GM18907 (cell line): ENCODE measurements at regions not wholly inside any gene's neighbourhood (a gene's known extent, or its start where the extent isn't known, plus 50 kb on each side); places are given as distances from the start of the nearest gene placed in this dataset.

ENCODE experiments used
- ATAC-seq: cut with Tn5 transposase; IDR thresholded peaks from one replicate; pipeline ENCODE4 v1.9.1; 2021; ENCODE audit warnings: mild to moderate bottlenecking, moderate library complexity; ENCODE audit not compliant: unreplicated experiment

DNA sequence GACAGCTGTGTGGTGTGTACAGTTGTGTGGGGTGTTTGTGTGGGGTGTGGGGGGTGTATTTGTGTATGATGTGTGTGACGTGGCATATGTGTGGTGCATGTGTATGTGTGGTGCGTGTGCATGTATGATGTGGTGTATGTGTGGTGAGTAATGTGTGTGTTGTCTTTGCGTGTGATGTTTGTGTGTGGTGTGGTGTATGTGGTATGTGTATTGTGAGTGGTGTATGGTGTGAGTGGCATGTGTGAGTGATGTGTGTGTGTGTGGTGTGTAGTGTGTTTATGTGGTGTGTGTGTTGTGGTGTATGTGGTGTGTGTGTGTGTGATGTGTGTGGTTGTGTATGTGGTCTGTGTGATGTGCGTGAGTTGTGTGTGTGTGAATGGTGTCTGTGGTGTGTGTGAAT is 191.1 kb downstream of the MELK start:
- no peak for ATAC-seq

DNA sequence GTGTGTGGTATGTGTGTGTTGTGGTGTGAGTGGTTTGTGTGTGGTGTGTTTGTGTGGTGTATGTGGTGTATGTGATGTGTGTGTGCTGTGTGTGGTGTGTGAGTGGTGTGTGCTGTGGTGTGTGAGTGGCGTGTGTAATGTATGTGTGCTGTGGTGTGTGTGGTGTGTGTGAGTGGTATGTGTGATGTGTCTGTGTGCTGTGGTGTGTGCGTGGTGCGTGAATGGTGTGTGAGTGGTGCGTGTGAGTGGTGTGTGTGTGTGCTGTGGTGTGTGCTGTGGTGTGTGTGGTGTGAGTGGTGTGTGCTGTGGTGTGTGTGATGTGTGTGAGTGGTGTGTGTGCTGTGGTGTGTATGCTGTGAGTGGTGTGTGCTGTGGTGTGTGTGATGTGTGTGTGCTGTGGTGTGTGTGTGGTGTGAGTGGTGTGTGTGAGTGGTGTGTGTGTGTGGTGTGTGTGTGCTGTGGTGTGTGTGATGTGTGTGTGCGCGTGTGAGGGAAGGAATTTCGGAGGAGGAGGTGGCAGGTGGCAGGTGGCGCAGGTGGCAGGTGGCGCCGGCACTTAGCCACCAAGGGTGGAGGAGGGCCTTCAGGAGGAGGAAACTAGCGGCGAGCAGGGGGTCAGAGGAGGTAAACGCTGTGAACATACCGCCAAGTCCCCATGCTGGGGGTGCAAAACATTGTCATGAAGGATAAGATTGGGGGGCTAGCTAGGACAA is 191.8 kb downstream of the MELK start:
- no peak for ATAC-seq

DNA sequence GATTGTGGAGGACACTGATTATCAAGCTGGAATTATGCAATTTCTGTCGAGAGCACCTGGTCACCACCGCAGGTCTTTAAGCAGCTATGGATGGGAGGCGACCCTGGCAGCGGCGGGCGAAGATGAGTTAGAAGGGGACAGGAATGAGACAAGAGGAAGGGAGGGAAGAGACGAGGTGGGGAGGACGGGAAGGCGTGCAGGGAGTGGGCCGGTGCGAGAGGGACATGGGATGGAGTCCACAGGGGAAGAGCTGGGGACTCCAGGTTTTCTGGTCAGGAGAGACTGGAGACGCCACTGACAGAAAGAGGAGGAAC is 192.3 kb downstream of the MELK start:
- no peak for ATAC-seq

DNA sequence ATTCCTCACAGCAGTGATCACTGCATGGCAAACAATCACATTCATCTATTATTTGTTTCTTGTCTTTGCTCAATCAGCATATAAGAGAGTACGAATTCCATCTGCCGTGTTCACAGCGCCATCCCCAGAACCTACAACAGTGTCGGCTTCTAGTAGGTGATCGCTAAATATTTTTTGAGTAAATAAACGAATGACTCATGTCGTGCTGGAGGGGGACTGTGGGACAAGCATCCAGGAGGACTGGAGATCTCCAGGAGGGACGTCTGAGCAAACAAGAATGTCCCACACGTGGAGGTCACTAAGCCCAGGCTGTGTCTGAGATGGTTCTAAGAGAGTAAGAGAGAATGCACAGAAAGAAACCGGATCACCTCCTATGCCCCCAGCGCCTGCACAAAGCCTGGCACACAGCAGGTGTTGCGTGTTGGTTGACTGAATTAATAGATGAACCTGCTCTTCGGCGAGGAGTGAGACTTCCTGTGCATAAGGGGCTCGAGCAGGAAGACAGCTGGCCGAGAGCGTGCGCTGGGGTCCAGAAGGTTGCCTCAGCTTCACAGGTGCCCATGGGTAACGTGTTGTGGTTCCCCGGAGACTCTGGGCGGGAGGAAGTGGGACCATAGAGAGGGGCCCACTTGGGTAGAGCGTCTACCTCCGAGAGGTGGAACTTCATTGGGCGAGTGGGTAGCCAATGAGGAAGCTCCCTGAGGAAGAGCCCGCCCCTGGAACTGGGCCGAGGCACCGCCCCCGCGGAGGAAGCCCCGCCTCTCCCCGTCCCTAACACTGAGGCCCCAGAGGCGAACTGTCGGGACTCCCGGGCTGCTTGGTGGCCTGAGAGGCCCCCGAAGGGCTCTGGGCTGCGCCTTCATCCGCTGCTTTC is 193.0 kb downstream of the MELK start:
- peak; percentile 98 for ATAC-seq

GRCh38 chr9:36768677-36769076 is 196.0 kb downstream of the MELK start:
- ATAC-seq, result no peak

GRCh38 chr9:36770025-36770424 is 197.3 kb downstream of the MELK start:
- no peak for ATAC-seq

DNA sequence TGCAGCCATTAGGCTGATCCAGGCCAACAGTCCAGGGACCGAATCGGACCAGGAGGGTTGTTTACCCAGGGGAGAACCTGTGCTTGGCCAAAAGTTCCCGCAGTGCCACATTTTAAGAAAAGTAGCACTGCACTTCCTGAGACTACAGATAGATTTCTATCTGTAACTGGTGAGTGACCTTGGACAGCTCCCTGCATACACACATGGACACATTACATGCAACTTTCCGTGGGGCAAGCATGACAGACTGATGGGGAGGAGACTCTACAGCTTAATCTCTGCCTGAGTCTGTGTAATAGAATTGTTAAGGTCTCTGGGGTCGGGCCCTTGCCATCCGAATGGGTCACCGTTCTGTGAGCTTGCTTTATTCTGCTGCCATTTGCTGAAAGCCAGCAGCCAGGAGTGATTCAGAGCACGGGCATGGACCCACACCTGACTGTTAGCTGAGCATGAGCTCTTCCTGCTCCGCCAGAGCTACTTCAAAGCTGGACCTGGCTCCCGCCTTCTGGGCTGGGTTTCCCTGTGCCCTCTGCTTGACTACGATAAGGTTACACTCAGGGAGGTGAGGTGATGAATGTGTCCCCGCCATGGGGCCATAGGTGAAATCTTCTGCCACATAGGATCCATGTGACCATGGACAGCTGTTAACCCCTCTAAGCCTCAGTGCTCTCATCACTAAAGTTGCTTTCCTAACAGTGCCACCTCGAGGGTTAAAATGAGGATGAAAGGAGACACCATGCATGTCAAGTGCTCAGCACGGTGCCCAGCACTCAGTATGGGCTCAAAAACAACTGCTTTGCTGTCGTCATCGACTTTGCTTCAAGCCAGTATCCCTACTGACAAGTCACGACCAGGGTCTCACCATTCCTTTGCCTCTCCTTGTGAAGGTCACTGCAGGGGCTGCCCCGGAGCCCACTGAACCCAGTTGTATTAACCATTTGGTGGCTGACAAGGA is 200.0 kb downstream of the MELK start:
- ATAC-seq, result no peak

DNA sequence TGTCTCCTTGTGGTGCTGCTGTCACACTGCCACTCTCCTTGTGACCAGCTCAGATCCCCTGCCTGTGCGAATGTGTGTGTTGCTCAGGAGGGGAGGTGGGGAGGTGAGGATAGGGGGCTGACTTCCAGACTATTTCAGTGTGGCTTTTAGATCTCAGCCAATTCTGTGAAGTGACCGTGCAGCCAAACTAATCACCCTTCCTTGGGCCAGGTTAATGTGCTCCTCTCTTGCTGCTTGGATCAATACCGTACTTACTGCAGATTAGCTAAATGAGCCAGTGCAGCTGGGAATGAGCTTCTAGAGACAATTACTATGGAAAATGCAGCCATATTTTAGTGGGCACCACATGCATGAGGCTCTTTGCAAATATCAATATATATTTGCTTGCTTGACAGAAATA is 206.0 kb downstream of the MELK start:
- no peak for ATAC-seq

- ATAC-seq, result no peak
Measured at GRCh38 chr9:36779582-36779981, 206.9 kb downstream of the MELK start.

DNA sequence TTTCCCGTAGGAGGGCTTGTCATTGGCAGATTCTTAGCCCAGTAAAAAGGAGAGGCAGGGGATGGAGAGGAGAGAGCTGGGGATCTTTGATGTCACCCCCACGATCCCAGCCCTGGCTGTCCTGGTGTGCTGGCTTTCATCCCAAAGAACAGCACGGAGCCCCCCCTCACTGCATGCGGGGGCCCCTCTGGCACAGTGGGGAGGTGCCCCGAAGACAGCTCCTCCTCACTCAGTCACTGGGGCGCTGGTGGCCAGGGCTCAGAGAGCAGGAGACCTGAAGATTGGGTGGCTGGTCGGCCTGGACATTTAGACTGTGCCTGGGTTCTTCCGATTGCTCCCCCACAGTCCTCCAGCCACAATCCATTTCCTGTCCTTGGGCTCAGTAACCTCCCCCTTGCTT is 207.5 kb downstream of the MELK start:
- ATAC-seq, result no peak

GRCh38 chr9:36781533-36781932 is 208.8 kb downstream of the MELK start:
- ATAC-seq, result no peak
